ENCODE measurements at regions not wholly inside any gene's neighbourhood (a gene's known extent, or its start where the extent isn't known, plus 50 kb on each side); places are given as distances from the start of the nearest gene placed in this dataset.

DNA sequence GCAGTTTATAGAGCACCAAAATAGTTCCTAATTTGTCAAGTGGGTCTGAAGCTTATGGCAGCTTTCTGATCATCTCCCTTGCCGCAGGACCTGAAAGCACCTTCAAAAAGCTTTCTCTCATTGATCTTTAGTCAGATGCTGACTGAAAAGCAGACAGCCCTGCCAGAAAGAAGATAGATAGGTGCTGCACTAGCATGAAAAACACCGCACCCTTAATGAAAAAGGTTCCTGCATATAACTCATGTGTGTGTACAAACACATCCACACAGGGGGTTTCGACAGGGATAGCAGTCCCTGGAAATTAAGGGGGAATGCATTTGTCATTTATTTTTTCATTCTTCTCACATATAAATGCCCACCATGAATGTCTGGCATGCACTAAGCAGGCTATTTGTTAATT is 361.7 kb upstream of the SNX7 start:
- TF ChIP-seq, protein P1, sequence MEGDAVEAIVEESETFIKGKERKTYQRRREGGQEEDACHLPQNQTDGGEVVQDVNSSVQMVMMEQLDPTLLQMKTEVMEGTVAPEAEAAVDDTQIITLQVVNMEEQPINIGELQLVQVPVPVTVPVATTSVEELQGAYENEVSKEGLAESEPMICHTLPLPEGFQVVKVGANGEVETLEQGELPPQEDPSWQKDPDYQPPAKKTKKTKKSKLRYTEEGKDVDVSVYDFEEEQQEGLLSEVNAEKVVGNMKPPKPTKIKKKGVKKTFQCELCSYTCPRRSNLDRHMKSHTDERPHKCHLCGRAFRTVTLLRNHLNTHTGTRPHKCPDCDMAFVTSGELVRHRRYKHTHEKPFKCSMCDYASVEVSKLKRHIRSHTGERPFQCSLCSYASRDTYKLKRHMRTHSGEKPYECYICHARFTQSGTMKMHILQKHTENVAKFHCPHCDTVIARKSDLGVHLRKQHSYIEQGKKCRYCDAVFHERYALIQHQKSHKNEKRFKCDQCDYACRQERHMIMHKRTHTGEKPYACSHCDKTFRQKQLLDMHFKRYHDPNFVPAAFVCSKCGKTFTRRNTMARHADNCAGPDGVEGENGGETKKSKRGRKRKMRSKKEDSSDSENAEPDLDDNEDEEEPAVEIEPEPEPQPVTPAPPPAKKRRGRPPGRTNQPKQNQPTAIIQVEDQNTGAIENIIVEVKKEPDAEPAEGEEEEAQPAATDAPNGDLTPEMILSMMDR (IDR thresholded peaks at IDR 0.05; ENCODE audit: insufficient read depth, low read length, poor library complexity, severe bottlenecking) = no peak
- no peak for DNase-seq (ENCODE audit: low read depth)
- no peaks in the 10 kb centered on the region for H3K27me3 ChIP-seq (ENCODE audit: control insufficient read depth, insufficient read depth, low read length)
- H3K4me3 ChIP-seq (ENCODE audit: low read depth, low read length) = no peak overlapping the region
- no peaks in the 10 kb centered on the region for H3K36me3 ChIP-seq (ENCODE audit: control insufficient read depth, insufficient read depth, low read length)

DNA sequence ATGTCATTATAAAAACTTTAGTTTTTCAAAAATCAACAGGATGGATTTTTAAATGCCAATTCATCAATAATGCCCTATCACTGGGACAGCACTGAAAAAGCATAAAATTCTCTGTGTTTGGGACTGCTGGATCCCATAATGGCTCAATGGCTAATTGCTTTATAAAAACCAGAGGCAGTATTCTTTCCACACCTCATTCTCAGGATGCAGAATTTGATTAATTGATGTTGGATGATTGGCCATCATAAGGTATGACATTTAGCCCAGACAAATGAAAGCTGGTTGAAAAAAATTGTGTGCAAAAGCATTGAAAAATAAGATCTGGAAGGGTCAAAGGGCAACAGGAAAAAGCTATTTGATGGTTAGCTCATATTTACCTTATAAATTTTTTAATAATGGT is 362.2 kb upstream of the SNX7 start:
- Histone ChIP-seq H3K27me3 (ENCODE audit: control insufficient read depth, insufficient read depth, low read length) (no peaks in the 10 kb centered on the region), H3K36me3 (ENCODE audit: control insufficient read depth, insufficient read depth, low read length) (no peaks in the 10 kb centered on the region), H3K4me3 (ENCODE audit: low read depth, low read length) (no peak overlapping the region)
- TF ChIP-seq, protein P1 (IDR thresholded peaks at IDR 0.05; ENCODE audit: insufficient read depth, low read length, poor library complexity, severe bottlenecking) = no peak
- DNase-seq (ENCODE audit: low read depth) = no peak

DNA sequence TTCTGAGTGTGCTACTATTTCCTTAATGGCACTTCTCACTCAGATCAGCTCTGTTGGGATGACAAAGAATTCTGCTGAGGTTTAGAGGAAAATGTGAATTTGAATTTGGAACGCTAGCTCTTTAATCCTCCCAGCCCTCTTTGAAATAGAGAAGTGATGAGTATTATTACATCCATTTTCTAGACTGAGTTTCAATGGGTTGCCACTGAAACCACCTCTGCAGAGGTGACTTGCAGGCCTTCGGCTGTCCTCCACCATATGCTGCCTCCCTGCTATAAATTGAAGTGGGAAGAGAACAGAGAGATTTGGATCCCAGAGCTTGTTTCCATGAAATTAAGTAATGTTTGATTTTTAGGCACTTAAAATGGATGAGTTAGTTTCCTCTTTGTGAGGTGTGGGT is 363.2 kb upstream of the SNX7 start:
- H3K36me3 ChIP-seq (ENCODE audit: control insufficient read depth, insufficient read depth, low read length) = no peaks in the 10 kb centered on the region
- TF ChIP-seq, protein P1 (IDR thresholded peaks at IDR 0.05; ENCODE audit: insufficient read depth, low read length, poor library complexity, severe bottlenecking) = no peak

DNA sequence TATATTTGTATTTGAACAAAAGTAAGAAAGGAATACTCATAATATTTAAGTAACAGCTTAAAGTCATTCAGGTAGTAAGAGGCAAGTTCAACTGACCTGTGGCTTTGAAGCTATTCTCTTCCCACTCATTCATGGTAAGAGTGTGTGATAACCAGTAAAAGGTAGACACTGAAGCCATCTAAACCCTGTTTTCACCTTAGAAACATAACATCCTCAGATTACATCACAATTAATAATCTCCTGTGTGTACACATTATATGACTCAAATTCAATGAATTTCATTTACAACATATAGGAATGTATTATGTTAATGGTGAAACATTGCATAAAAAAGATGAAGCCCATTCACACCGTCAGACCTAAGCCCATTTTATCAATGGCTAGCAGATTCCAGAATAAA is 364.8 kb upstream of the SNX7 start:
- DNase-seq (ENCODE audit: low read depth) = no peak
- H3K27me3 ChIP-seq (ENCODE audit: control insufficient read depth, insufficient read depth, low read length) = no peaks in the 10 kb centered on the region

More for the DNA sequence above, 363.2 kb upstream of the SNX7 start:
- Histone ChIP-seq H3K4me3 (ENCODE audit: low read depth, low read length) (no peak overlapping the region), H3K27me3 (ENCODE audit: control insufficient read depth, insufficient read depth, low read length) (no peaks in the 10 kb centered on the region)
- DNase-seq (ENCODE audit: low read depth) = no peak

DNA sequence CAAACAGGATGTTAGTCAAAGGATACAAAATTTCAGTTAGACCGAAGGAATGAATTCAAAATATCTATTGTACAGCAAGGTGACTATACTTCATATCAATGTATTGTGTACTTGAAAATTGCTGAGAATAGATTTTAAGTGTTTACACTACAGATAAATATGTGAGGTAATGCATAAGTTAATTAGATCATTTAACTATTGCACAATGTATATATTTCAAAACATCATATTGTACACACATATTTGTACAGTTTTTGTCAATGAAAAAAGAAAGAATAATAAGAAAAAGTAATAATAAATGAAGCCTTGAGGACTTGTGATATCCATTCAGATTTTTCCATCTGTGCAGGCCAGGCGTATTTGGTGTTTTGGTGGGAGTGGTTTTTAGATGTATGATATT is 367.4 kb upstream of the SNX7 start:
- no peak overlapping the region for H3K4me3 ChIP-seq (ENCODE audit: low read depth, low read length)
- H3K36me3 ChIP-seq (ENCODE audit: control insufficient read depth, insufficient read depth, low read length) = no peaks in the 10 kb centered on the region
- TF ChIP-seq, protein P1 (IDR thresholded peaks at IDR 0.05; ENCODE audit: insufficient read depth, low read length, poor library complexity, severe bottlenecking) = no peak
- no peaks in the 10 kb centered on the region for H3K27me3 ChIP-seq (ENCODE audit: control insufficient read depth, insufficient read depth, low read length)
- DNase-seq (ENCODE audit: low read depth) = no peak

More for the DNA sequence above, 364.8 kb upstream of the SNX7 start:
- no peaks in the 10 kb centered on the region for H3K36me3 ChIP-seq (ENCODE audit: control insufficient read depth, insufficient read depth, low read length)
- H3K4me3 ChIP-seq (ENCODE audit: low read depth, low read length) = no peak overlapping the region
- TF ChIP-seq, protein P1 (IDR thresholded peaks at IDR 0.05; ENCODE audit: insufficient read depth, low read length, poor library complexity, severe bottlenecking) = no peak

DNA sequence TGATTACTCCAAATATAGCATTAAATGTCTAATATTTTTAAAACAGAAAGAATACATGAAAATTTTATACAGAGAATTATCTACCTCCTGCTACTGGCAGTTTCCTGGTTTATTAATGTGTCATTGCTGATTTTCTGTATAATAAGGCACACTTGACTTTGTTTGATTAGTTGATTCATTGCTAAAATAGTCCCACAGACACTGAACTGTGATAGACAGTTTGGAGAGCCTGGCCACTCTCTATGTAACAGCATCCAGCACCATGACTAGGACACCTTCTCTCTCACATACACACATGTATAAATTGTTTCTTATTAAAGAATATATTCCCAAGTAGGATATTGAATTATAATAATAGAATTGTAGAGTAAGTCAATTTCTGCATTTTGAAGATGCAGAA is 368.5 kb upstream of the SNX7 start:
- H3K27me3 ChIP-seq (ENCODE audit: control insufficient read depth, insufficient read depth, low read length) = no peaks in the 10 kb centered on the region
- no peak overlapping the region for H3K4me3 ChIP-seq (ENCODE audit: low read depth, low read length)
- no peak for DNase-seq (ENCODE audit: low read depth)
- H3K36me3 ChIP-seq (ENCODE audit: control insufficient read depth, insufficient read depth, low read length) = no peaks in the 10 kb centered on the region
- TF ChIP-seq, protein P1 (IDR thresholded peaks at IDR 0.05; ENCODE audit: insufficient read depth, low read length, poor library complexity, severe bottlenecking) = no peak

Measured in kidney epithelial cell (primary cell).